OCI-LY1 (cell line): ENCODE measurements at regions not wholly inside any gene's neighbourhood (a gene's known extent, or its start where the extent isn't known, plus 50 kb on each side); places are given as distances from the start of the nearest gene placed in this dataset.

Experiments used
- H2AFZ ChIP-seq: fragments of 200-600 bp; sonication (generic), shearing (Covaris generic); 2 replicates; pipeline ENCODE4 v1.6.0; 2014; ENCODE audit warnings: antibody characterized with exemption, mild to moderate bottlenecking, low read length
- H3F3A ChIP-seq: fragments of 200-600 bp; sonication (generic), shearing (Covaris generic); 2 replicates; pipeline ENCODE4 v1.6.0; 2014; ENCODE audit warnings: mild to moderate bottlenecking, antibody characterized with exemption, low read length, moderate library complexity; ENCODE audit not compliant: insufficient read depth
- H3K27ac ChIP-seq: fragments of 200-600 bp; sonication (generic); 2 replicates; pipeline ENCODE4 v1.5.1; 2014; ENCODE audit warnings: low read length, mixed run types, mild to moderate bottlenecking, low read depth; ENCODE audit not compliant: poor library complexity, severe bottlenecking
- H3K27me3 ChIP-seq: fragments of 200-600 bp; sonication (generic); 2 replicates; pipeline ENCODE4 v1.6.0; 2014; ENCODE audit warnings: antibody characterized with exemption, mild to moderate bottlenecking, low read length, moderate library complexity; ENCODE audit not compliant: insufficient read depth
- H3K36me3 ChIP-seq: fragments of 200-600 bp; sonication (generic); 2 replicates; pipeline ENCODE4 v1.6.1; 2014; ENCODE audit warnings: mild to moderate bottlenecking, antibody characterized with exemption, low read length, moderate library complexity, mixed read lengths; ENCODE audit not compliant: insufficient read depth
- H3K4me1 ChIP-seq: fragments of 200-600 bp; sonication (generic); 2 replicates; pipeline ENCODE4 v1.5.1; 2014; ENCODE audit warnings: mild to moderate bottlenecking, low read length, moderate library complexity; ENCODE audit not compliant: insufficient read depth, severe bottlenecking
- H3K4me2 ChIP-seq: fragments of 200-600 bp; sonication (generic), shearing (Covaris generic); 2 replicates; pipeline ENCODE4 v1.6.1; 2014; ENCODE audit warnings: low read length
- H3K4me3 ChIP-seq: fragments of 200-600 bp; sonication (generic); 2 replicates; pipeline ENCODE4 v1.5.1; 2014; ENCODE audit warnings: low read length, low read depth, mild to moderate bottlenecking, mixed read lengths; ENCODE audit not compliant: poor library complexity, severe bottlenecking
- H3K79me2 ChIP-seq: fragments of 200-600 bp; shearing (Covaris generic); 2 replicates; pipeline ENCODE4 v1.6.1; 2016; ENCODE audit warnings: mixed run types, low read length, mixed read lengths; ENCODE audit not compliant: insufficient read depth
- H3K9ac ChIP-seq: fragments of 200-600 bp; sonication (generic), shearing (Covaris generic); 2 replicates; pipeline ENCODE4 v1.6.1; 2014; ENCODE audit warnings: mild to moderate bottlenecking, low read length, mixed read lengths
- H3K9me2 ChIP-seq: fragments of 200-600 bp; sonication (generic), shearing (Covaris generic); 2 replicates; pipeline ENCODE4 v1.6.1; 2014; ENCODE audit warnings: low read depth, mild to moderate bottlenecking, low read length, mixed read lengths
- H3K9me3 ChIP-seq: fragments of 200-600 bp; shearing (Covaris generic); 2 replicates; pipeline ENCODE4 v1.6.1; 2014; ENCODE audit warnings: low read length, mixed read lengths
- H4K20me1 ChIP-seq: fragments of 200-600 bp; sonication (generic), shearing (Covaris generic); 2 replicates; pipeline ENCODE4 v1.6.0; 2016; ENCODE audit warnings: mild to moderate bottlenecking, low read length; ENCODE audit not compliant: insufficient read depth
- EZH2 ChIP-seq: fragments of 200-600 bp; sonication (generic), shearing (Covaris generic); IDR thresholded peaks from 2 replicates; pipeline ENCODE4 v1.8.0; 2017; ENCODE audit warnings: borderline replicate concordance, mixed run types, mild to moderate bottlenecking, antibody characterized with exemption, low read length, moderate library complexity, mixed read lengths
- TF ChIP-seq, protein P1 (sequence below): fragments of 200-600 bp; sonication (generic), shearing (Covaris generic); IDR thresholded peaks from 2 replicates; pipeline ENCODE4 v1.5.1; 2017; ENCODE audit warnings: mild to moderate bottlenecking, antibody characterized with exemption, low read length, moderate library complexity, mixed read lengths

DNA sequence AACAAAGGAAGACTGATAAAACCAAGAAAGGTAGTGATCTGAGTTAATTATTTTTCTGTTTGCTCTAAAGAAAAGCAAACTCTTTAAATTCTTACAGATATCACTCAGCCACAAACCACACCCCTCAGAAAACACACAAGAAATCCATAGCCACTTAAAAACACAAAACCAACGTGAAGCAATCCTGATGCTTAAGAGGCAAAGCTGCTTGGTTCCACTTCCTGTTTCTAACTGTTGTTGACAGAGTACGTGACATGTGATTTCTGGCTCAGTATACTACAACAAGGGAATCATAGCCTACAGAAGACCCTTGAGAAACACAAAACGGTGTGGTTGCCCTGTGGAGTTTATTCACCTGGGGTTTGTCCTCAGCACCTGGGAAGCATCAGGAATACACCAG is 240.9 kb upstream of the APCDD1 start:
- Histone ChIP-seq H3K4me3 (no peak overlapping the region), H3K79me2 (no peaks in the 10 kb centered on the region), H3K4me1 (peaks cover 6% of the 10 kb centered on the region), H3K36me3 (no peaks in the 10 kb centered on the region), H3K9ac (no peak overlapping the region), H3K27ac (no peak overlapping the region), H3K27me3 (no peaks in the 10 kb centered on the region), H4K20me1 (no peaks in the 10 kb centered on the region), H3K4me2 (no peak overlapping the region), H3K9me3 (no peaks in the 10 kb centered on the region), H3F3A (no peaks in the 10 kb centered on the region), H3K9me2 (no peaks in the 10 kb centered on the region), H2AFZ (no peak overlapping the region)
- TF ChIP-seq, protein P1, sequence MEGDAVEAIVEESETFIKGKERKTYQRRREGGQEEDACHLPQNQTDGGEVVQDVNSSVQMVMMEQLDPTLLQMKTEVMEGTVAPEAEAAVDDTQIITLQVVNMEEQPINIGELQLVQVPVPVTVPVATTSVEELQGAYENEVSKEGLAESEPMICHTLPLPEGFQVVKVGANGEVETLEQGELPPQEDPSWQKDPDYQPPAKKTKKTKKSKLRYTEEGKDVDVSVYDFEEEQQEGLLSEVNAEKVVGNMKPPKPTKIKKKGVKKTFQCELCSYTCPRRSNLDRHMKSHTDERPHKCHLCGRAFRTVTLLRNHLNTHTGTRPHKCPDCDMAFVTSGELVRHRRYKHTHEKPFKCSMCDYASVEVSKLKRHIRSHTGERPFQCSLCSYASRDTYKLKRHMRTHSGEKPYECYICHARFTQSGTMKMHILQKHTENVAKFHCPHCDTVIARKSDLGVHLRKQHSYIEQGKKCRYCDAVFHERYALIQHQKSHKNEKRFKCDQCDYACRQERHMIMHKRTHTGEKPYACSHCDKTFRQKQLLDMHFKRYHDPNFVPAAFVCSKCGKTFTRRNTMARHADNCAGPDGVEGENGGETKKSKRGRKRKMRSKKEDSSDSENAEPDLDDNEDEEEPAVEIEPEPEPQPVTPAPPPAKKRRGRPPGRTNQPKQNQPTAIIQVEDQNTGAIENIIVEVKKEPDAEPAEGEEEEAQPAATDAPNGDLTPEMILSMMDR = no peak
- no peak for TF ChIP-seq EZH2

DNA sequence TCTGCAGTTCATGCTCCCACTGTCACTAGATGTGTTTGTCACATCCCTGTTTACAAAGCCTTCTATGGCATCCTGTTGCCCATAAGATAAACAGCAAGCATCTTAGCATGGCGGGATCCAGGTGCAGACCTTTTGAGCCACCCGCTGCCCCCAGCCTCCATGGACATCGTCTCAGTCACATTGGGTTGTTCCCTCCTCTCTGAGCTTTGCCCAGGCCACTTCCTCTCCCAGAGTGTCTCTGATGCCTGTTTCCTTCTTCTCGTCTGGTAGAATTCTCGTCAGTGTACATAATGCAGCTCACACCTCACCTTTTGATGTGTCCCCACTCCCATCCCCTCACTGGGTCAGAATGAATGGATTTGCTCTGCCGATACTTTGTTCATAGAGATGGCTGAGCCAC is 239.0 kb upstream of the APCDD1 start:
- Histone ChIP-seq H3K4me3 (no peak overlapping the region), H3K27ac (no peak overlapping the region), H3K9me3 (0 out of 2 replicates have a peak, but pooled peaks cover 4% of the 10 kb centered on the region), H3K4me2 (no peak overlapping the region), H4K20me1 (no peaks in the 10 kb centered on the region), H3K27me3 (no peaks in the 10 kb centered on the region), H3F3A (no peaks in the 10 kb centered on the region), H3K79me2 (no peaks in the 10 kb centered on the region), H3K9ac (no peak overlapping the region), H3K36me3 (no peaks in the 10 kb centered on the region), H2AFZ (no peak overlapping the region), H3K9me2 (no peaks in the 10 kb centered on the region), H3K4me1 (peaks cover 6% of the 10 kb centered on the region)
- TF ChIP-seq, protein P1 = no peak
- no peak for TF ChIP-seq EZH2

DNA sequence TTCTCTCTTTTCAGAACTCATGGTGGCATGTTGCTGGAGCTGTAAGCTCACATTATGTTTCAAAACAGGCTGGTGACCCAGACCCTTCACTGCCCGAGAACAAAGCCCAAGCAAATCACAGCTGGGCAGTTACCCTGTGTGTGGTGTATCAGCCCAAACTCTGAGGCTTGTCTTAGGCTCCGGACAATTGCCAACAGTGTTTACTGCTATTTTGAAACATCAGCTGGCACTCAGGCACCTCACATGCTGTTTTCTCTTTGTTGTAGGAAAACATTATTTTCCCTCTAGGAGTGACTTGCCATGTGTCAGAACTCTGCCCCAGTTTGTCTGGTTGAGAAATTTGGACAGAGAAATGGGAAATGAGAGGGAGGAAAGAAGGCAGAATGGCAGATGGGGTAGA is 237.6 kb upstream of the APCDD1 start:
- Histone ChIP-seq H4K20me1 (no peaks in the 10 kb centered on the region), H3K4me3 (no peak overlapping the region), H3K27me3 (no peaks in the 10 kb centered on the region), H3F3A (no peaks in the 10 kb centered on the region), H3K79me2 (no peaks in the 10 kb centered on the region), H3K9me2 (no peaks in the 10 kb centered on the region), H3K9me3 (0 out of 2 replicates have a peak, but pooled peaks cover 4% of the 10 kb centered on the region), H3K4me2 (no peak overlapping the region), H3K36me3 (no peaks in the 10 kb centered on the region), H3K27ac (no peak overlapping the region), H3K9ac (no peak overlapping the region), H3K4me1 (peaks cover 6% of the 10 kb centered on the region), H2AFZ (no peak overlapping the region)
- TF ChIP-seq, protein P1 = no peak
- TF ChIP-seq EZH2 = no peak
